GM12878 (cell line): ENCODE measurements at regions not wholly inside any gene's neighbourhood (a gene's known extent, or its start where the extent isn't known, plus 50 kb on each side); places are given as distances from the start of the nearest gene placed in this dataset.

Experiments used
- ASH2L ChIP-seq: fragments of 300-600, 200-600 bp; sonication (generic); IDR thresholded peaks from 2 replicates; pipeline ENCODE4 v1.6.1; 2017; ENCODE audit warnings: low read depth, mild to moderate bottlenecking, borderline replicate concordance
- BHLHE40 ChIP-seq, 2 experiments: fragments of 450-650 bp in 1 of 2; IDR thresholded peaks; 2 replicates each; pipeline ENCODE4 v1.6.1; 2011 to 2017; ENCODE audit warnings: low read depth in 2 of 2, borderline replicate concordance in 1 of 2, improper control_type of control experiment in 1 of 2, low read length in 1 of 2, mild to moderate bottlenecking in 1 of 2
- BRCA1 ChIP-seq: IDR thresholded peaks from 2 replicates; pipeline ENCODE4 v1.6.1; 2011; ENCODE audit warnings: low read depth, low read length, improper control_type of control experiment
- CTCF ChIP-seq, 3 experiments: IDR thresholded peaks in 2 of 3; conservative IDR thresholded peaks in 1 of 3; 2 replicates each; pipeline ENCODE4 v1.5.1; 2011; ENCODE audit warnings: low read depth in 3 of 3, low read length in 3 of 3, mild to moderate bottlenecking in 3 of 3, control low read depth in 2 of 3, moderate library complexity in 2 of 3, inconsistent platforms in 1 of 3, mixed read lengths in 1 of 3; ENCODE audit not compliant: control insufficient read depth in 2 of 3, insufficient read depth in 1 of 3; ENCODE audit errors: extremely low read depth in 1 of 3
- ETV6 ChIP-seq, 2 experiments: fragments of 450-650 bp in 1 of 2; IDR thresholded peaks in 1 of 2; conservative IDR thresholded peaks in 1 of 2; 2 replicates each; pipeline ENCODE4 v1.6.1; 2014; ENCODE audit warnings: antibody characterized with exemption in 1 of 2, borderline replicate concordance in 1 of 2, low read depth in 1 of 2, mild to moderate bottlenecking in 1 of 2, moderate library complexity in 1 of 2
- HCFC1 ChIP-seq: fragments of 150-350 bp; IDR thresholded peaks from 2 replicates; pipeline ENCODE4 v1.6.1; 2014; ENCODE audit warnings: low read length
- IKZF1 ChIP-seq: fragments of 450-650 bp; conservative IDR thresholded peaks from 2 replicates; pipeline ENCODE4 v1.6.1; 2017; ENCODE audit warnings: antibody characterized with exemption, mild to moderate bottlenecking
- IRF5 ChIP-seq: fragments of 450-650 bp; IDR thresholded peaks from 2 replicates; pipeline ENCODE4 v1.6.1; 2017; ENCODE audit warnings: borderline replicate concordance
- NBN ChIP-seq: fragments of 450-650 bp; IDR thresholded peaks from 2 replicates; pipeline ENCODE4 v1.6.1; 2016
- RB1 ChIP-seq: fragments of 450-650 bp; formaldehyde crosslinking; IDR thresholded peaks from 2 replicates; pipeline ENCODE4 v1.6.1; 2017; ENCODE audit warnings: mild to moderate bottlenecking, borderline replicate concordance
- SKIL ChIP-seq: fragments of 450-650 bp; IDR thresholded peaks from 2 replicates; pipeline ENCODE4 v1.6.1; 2017; ENCODE audit warnings: mild to moderate bottlenecking, low read depth, inconsistent platforms; ENCODE audit not compliant: poor library complexity, severe bottlenecking
- SMAD1 ChIP-seq: fragments of 450-650 bp; IDR thresholded peaks from 2 replicates; pipeline ENCODE4 v1.6.1; 2018; ENCODE audit warnings: mild to moderate bottlenecking, low read depth; ENCODE audit not compliant: partially characterized antibody
- SMC3 ChIP-seq: IDR thresholded peaks from 2 replicates; pipeline ENCODE4 v1.6.1; 2011; ENCODE audit warnings: low read length, improper control_type of control experiment, borderline replicate concordance
- SPI1 ChIP-seq: IDR thresholded peaks from 2 replicates; pipeline ENCODE4 v1.6.1; 2011; ENCODE audit warnings: low read depth, mild to moderate bottlenecking, low read length, moderate library complexity, borderline replicate concordance; ENCODE audit not compliant: insufficient read depth
- USF2 ChIP-seq: IDR thresholded peaks from 2 replicates; pipeline ENCODE4 v1.6.1; 2011; ENCODE audit warnings: low read depth, low read length, improper control_type of control experiment, borderline replicate concordance
- WRNIP1 ChIP-seq: IDR thresholded peaks from 2 replicates; pipeline ENCODE4 v1.6.1; 2011; ENCODE audit warnings: low read depth, low read length, improper control_type of control experiment, borderline replicate concordance
- ZBTB40 ChIP-seq: fragments of 450-650 bp; IDR thresholded peaks from 2 replicates; pipeline ENCODE4 v1.6.1; 2016; ENCODE audit warnings: mild to moderate bottlenecking, moderate library complexity, borderline replicate concordance
- ZNF24 ChIP-seq: fragments of 450-650 bp; IDR thresholded peaks from 2 replicates; pipeline ENCODE4 v1.6.1; 2017; ENCODE audit warnings: antibody characterized with exemption, mild to moderate bottlenecking

GRCh38 chrX:65595460-65595876 is 60.9 kb upstream of the LAS1L start (continued):
- TF ChIP-seq CTCF (IDR thresholded peaks at IDR 0.05 in 2 of 3, conservative IDR thresholded peaks at IDR 0.05 in 1 of 3; ENCODE audit: control insufficient read depth in 2 of 3, extremely low read depth in 1 of 3, insufficient read depth in 1 of 3, low read depth in 3 of 3, low read length in 3 of 3): peak; percentile 98 to 100 (median 99); a peak in 5 of 6 replicates
- peak; percentile 96 for TF ChIP-seq SMC3
- no peak for TF ChIP-seq ZBTB40
- TF ChIP-seq HCFC1: peak; percentile 38; the same call in 1 of the 2 replicates
- peak; percentile 43 for TF ChIP-seq SKIL
- peak; percentile 51 for TF ChIP-seq ZNF24
- no peak for TF ChIP-seq SMAD1
- TF ChIP-seq BRCA1: no peak
- TF ChIP-seq BHLHE40 (IDR thresholded peaks at IDR 0.05; ENCODE audit: borderline replicate concordance in 1 of 2, low read depth in 2 of 2, low read length in 1 of 2): peak; percentile 24 to 50; a peak in 1 of 4 replicates
- TF ChIP-seq ASH2L: no peak
- 0 out of 2 replicates have a peak, but pooled peaks have one; percentile 25 for TF ChIP-seq IKZF1
- TF ChIP-seq USF2: no peak
- peak; percentile 28; the same call in 1 of the 2 replicates for TF ChIP-seq NBN
- TF ChIP-seq ETV6 (conservative IDR thresholded peaks at IDR 0.05 in 1 of 2, IDR thresholded peaks at IDR 0.05 in 1 of 2; ENCODE audit: borderline replicate concordance in 1 of 2, low read depth in 1 of 2): peak in 1 of 2 experiments; percentile 37; a peak in 1 of 4 replicates
- peak; percentile 58; the same call in 1 of the 2 replicates for TF ChIP-seq SPI1
- peak; percentile 57; the same call in 1 of the 2 replicates for TF ChIP-seq RB1
- TF ChIP-seq WRNIP1: peak; percentile 94; the same call in 1 of the 2 replicates
- TF ChIP-seq IRF5: no peak
